ENCODE measurements at regions not wholly inside any gene's neighbourhood (a gene's known extent, or its start where the extent isn't known, plus 50 kb on each side); places are given as distances from the start of the nearest gene placed in this dataset.

DNA sequence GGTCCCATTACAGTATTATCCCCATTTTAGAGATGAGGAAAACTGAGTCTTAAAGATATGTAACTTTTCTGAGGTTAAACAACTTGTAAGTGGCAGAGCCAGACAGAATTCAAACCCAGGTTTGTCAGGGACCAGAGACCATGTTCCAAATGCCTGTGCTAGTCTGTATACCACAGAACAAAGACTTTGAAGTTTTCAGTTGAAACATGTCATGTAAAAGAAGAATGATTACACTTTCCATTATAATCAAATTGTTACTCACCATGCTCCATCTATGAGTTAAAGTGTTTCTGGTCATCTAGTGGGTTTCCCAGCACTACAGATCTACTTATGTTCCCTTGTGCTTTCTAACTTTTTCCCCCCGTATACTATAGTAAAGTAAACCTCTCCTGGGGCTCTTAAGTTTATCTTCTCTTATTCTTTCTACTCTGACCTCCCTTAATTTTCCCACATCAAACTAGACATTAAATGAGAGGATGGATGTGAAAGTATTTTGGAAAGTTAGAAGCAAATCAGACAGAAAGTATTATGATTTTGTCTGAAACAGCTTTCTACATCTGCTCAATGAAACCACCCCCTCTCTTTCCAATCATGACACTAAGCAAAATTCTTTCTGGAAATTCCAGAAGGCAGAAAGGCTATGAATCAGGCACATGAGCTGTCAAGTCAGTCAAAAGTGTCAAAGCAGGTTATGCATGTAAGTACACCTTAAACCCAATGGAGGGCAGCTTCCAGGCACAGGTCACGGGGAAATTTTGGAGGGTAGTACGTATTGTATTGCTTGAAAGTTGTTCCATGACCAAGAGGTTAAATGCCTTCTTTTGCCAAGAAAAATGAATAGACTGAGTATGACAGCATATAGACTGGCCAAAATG lies 132.7 kb upstream of the MAP3K7 start:
- TF ChIP-seq, protein P1, sequence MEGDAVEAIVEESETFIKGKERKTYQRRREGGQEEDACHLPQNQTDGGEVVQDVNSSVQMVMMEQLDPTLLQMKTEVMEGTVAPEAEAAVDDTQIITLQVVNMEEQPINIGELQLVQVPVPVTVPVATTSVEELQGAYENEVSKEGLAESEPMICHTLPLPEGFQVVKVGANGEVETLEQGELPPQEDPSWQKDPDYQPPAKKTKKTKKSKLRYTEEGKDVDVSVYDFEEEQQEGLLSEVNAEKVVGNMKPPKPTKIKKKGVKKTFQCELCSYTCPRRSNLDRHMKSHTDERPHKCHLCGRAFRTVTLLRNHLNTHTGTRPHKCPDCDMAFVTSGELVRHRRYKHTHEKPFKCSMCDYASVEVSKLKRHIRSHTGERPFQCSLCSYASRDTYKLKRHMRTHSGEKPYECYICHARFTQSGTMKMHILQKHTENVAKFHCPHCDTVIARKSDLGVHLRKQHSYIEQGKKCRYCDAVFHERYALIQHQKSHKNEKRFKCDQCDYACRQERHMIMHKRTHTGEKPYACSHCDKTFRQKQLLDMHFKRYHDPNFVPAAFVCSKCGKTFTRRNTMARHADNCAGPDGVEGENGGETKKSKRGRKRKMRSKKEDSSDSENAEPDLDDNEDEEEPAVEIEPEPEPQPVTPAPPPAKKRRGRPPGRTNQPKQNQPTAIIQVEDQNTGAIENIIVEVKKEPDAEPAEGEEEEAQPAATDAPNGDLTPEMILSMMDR (conservative IDR thresholded peaks at IDR 0.05; ENCODE audit: low read depth, low read length) = no peak
- TF ChIP-seq EZH2 (IDR thresholded peaks at IDR 0.05; ENCODE audit: low read length, unreplicated experiment) (no peak), EZH2phosphoT487 (IDR thresholded peaks at IDR 0.05; ENCODE audit: borderline replicate concordance, low read length) (no peak)

All from PC-3 (cell line).